T-helper 2 cell treated with Interferon-gamma antibody and Interleukin-4, amounts not matched to agents 5 μg/mL and 100 μg/mL, for 36 hours (primary cell): ENCODE measurements at regions not wholly inside any gene's neighbourhood (a gene's known extent, or its start where the extent isn't known, plus 50 kb on each side); places are given as distances from the start of the nearest gene placed in this dataset.
"Not testable (repeated sequence)": the region's sequence is repeated elsewhere in the genome, so short reads cannot be mapped to it uniquely, and the experiment has no call there.

Experiments used
- DNase-seq: peaks from one replicate; pipeline ENCODE4 v3.0.0; 2021; ENCODE audit warnings: low spot score
- H3K27ac Mint-ChIP-seq: one replicate; pipeline ENCODE4 v1.8.0; 2021; ENCODE audit warnings: mild to moderate bottlenecking, mixed read lengths
- H3K27me3 Mint-ChIP-seq: one replicate; pipeline ENCODE4 v1.8.0; 2021; ENCODE audit warnings: low read depth, mixed read lengths
- H3K36me3 Mint-ChIP-seq: one replicate; pipeline ENCODE4 v1.8.0; 2021; ENCODE audit warnings: low read depth, mixed read lengths
- H3K4me1 Mint-ChIP-seq: one replicate; pipeline ENCODE4 v1.8.0; 2021; ENCODE audit warnings: low read depth, mixed read lengths
- H3K4me3 Mint-ChIP-seq: one replicate; pipeline ENCODE4 v1.8.0; 2022; ENCODE audit warnings: mild to moderate bottlenecking, moderate library complexity, mixed read lengths
- H3K9me3 Mint-ChIP-seq: one replicate; pipeline ENCODE4 v1.8.0; 2021; ENCODE audit warnings: mixed read lengths

- not testable (repeated sequence) for DNase-seq, H3K4me3 Mint-ChIP-seq, H3K27me3 Mint-ChIP-seq, H3K27ac Mint-ChIP-seq, H3K4me1 Mint-ChIP-seq, H3K36me3 Mint-ChIP-seq, H3K9me3 Mint-ChIP-seq
These were observed 181.7 kb upstream of the KCTD7 start for GRCh38 chr7:66447007-66447406.

- H3K9me3 Mint-ChIP-seq, H3K36me3 Mint-ChIP-seq, H3K4me1 Mint-ChIP-seq, DNase-seq, H3K4me3 Mint-ChIP-seq, H3K27me3 Mint-ChIP-seq, H3K27ac Mint-ChIP-seq: not testable (repeated sequence)
These were observed 177.9 kb upstream of the KCTD7 start for GRCh38 chr7:66450814-66451213.

- H3K27ac Mint-ChIP-seq, H3K27me3 Mint-ChIP-seq, H3K36me3 Mint-ChIP-seq, H3K4me1 Mint-ChIP-seq, H3K9me3 Mint-ChIP-seq, H3K4me3 Mint-ChIP-seq, DNase-seq: not testable (repeated sequence)
These were observed 177.0 kb upstream of the KCTD7 start for GRCh38 chr7:66451713-66452112.

GRCh38 chr7:66452165-66452564, 176.5 kb upstream of the KCTD7 start:
- Mint-ChIP-seq H3K9me3 (no peaks in the 10 kb centered on the region), H3K4me3 (no peak overlapping the region), H3K27ac (no peak overlapping the region), H3K36me3 (peaks cover 4% of the 10 kb centered on the region), H3K27me3 (no peaks in the 10 kb centered on the region), H3K4me1 (peaks cover 10% of the 10 kb centered on the region)
- no peak for DNase-seq

GRCh38 chr7:66453340-66453739, 175.3 kb upstream of the KCTD7 start:
- DNase-seq = no peak
- H3K4me1 Mint-ChIP-seq = peaks cover 10% of the 10 kb centered on the region
- no peaks in the 10 kb centered on the region for H3K27me3 Mint-ChIP-seq
- peaks cover 4% of the 10 kb centered on the region for H3K36me3 Mint-ChIP-seq
- no peaks in the 10 kb centered on the region for H3K9me3 Mint-ChIP-seq
- H3K27ac Mint-ChIP-seq = no peak overlapping the region
- no peak overlapping the region for H3K4me3 Mint-ChIP-seq

GRCh38 chr7:66454600-66455225, 174.0 kb upstream of the KCTD7 start:
- H3K4me1 Mint-ChIP-seq = peaks cover 13% of the 10 kb centered on the region
- H3K4me3 Mint-ChIP-seq = peak overlapping the region; percentile 2
- no peaks in the 10 kb centered on the region for H3K27me3 Mint-ChIP-seq
- no peak for DNase-seq
- H3K27ac Mint-ChIP-seq = peak overlapping the region; percentile 14
- peaks cover 4% of the 10 kb centered on the region for H3K36me3 Mint-ChIP-seq
- no peaks in the 10 kb centered on the region for H3K9me3 Mint-ChIP-seq

- H3K4me1 Mint-ChIP-seq = peaks cover 13% of the 10 kb centered on the region
- H3K4me3 Mint-ChIP-seq, H3K27me3 Mint-ChIP-seq, H3K36me3 Mint-ChIP-seq, DNase-seq, H3K9me3 Mint-ChIP-seq, H3K27ac Mint-ChIP-seq: not testable (repeated sequence)
These were observed 173.2 kb upstream of the KCTD7 start for GRCh38 chr7:66455432-66455831.

GRCh38 chr7:66456431-66456830, 172.2 kb upstream of the KCTD7 start:
- not testable (repeated sequence) for H3K27ac Mint-ChIP-seq, H3K27me3 Mint-ChIP-seq, DNase-seq, H3K36me3 Mint-ChIP-seq, H3K4me3 Mint-ChIP-seq, H3K9me3 Mint-ChIP-seq
- peaks cover 13% of the 10 kb centered on the region for H3K4me1 Mint-ChIP-seq

GRCh38 chr7:66458991-66459390, 169.7 kb upstream of the KCTD7 start:
- not testable (repeated sequence) for H3K4me3 Mint-ChIP-seq, H3K36me3 Mint-ChIP-seq, H3K27ac Mint-ChIP-seq, H3K9me3 Mint-ChIP-seq, H3K27me3 Mint-ChIP-seq, DNase-seq
- H3K4me1 Mint-ChIP-seq = peaks cover 13% of the 10 kb centered on the region

- not testable (repeated sequence) for H3K27me3 Mint-ChIP-seq, H3K4me3 Mint-ChIP-seq, H3K36me3 Mint-ChIP-seq, H3K4me1 Mint-ChIP-seq, DNase-seq, H3K9me3 Mint-ChIP-seq, H3K27ac Mint-ChIP-seq
These were observed 168.8 kb upstream of the KCTD7 start for GRCh38 chr7:66459783-66460413.

GRCh38 chr7:66460921-66461361, 167.7 kb upstream of the KCTD7 start:
- Mint-ChIP-seq H3K4me3 (no peak overlapping the region), H3K36me3 (no peaks in the 10 kb centered on the region), H3K9me3 (peaks cover 6% of the 10 kb centered on the region), H3K27me3 (no peaks in the 10 kb centered on the region), H3K4me1 (peaks cover 3% of the 10 kb centered on the region), H3K27ac (no peak overlapping the region)
- no peak for DNase-seq

- H3K4me1 Mint-ChIP-seq, H3K4me3 Mint-ChIP-seq, H3K27me3 Mint-ChIP-seq, H3K36me3 Mint-ChIP-seq, DNase-seq, H3K27ac Mint-ChIP-seq, H3K9me3 Mint-ChIP-seq: not testable (repeated sequence)
These were observed 167.3 kb upstream of the KCTD7 start for GRCh38 chr7:66461397-66461796.

- not testable (repeated sequence) for H3K9me3 Mint-ChIP-seq, H3K4me1 Mint-ChIP-seq, H3K27ac Mint-ChIP-seq, H3K27me3 Mint-ChIP-seq, DNase-seq, H3K4me3 Mint-ChIP-seq, H3K36me3 Mint-ChIP-seq
These were observed 165.8 kb upstream of the KCTD7 start for GRCh38 chr7:66462831-66463230.

GRCh38 chr7:66464059-66464458, 164.6 kb upstream of the KCTD7 start:
- Mint-ChIP-seq H3K27ac (no peak overlapping the region), H3K9me3 (peaks cover 6% of the 10 kb centered on the region), H3K4me3 (no peak overlapping the region)

GRCh38 chr7:66466081-66466600, 162.5 kb upstream of the KCTD7 start:
- no peak overlapping the region for H3K4me3 Mint-ChIP-seq
- H3K27me3 Mint-ChIP-seq = no peaks in the 10 kb centered on the region
- no peak for DNase-seq
- H3K27ac Mint-ChIP-seq = no peak overlapping the region
- H3K9me3 Mint-ChIP-seq = peaks cover 5% of the 10 kb centered on the region
- no peaks in the 10 kb centered on the region for H3K36me3 Mint-ChIP-seq
- no peaks in the 10 kb centered on the region for H3K4me1 Mint-ChIP-seq

More at GRCh38 chr7:66464059-66464458, 164.6 kb upstream of the KCTD7 start:
- Mint-ChIP-seq H3K36me3 (no peaks in the 10 kb centered on the region), H3K4me1 (peaks cover 3% of the 10 kb centered on the region), H3K27me3 (no peaks in the 10 kb centered on the region)
- no peak for DNase-seq
